ENCODE measurements at regions not wholly inside any gene's neighbourhood (a gene's known extent, or its start where the extent isn't known, plus 50 kb on each side); places are given as distances from the start of the nearest gene placed in this dataset.

DNA sequence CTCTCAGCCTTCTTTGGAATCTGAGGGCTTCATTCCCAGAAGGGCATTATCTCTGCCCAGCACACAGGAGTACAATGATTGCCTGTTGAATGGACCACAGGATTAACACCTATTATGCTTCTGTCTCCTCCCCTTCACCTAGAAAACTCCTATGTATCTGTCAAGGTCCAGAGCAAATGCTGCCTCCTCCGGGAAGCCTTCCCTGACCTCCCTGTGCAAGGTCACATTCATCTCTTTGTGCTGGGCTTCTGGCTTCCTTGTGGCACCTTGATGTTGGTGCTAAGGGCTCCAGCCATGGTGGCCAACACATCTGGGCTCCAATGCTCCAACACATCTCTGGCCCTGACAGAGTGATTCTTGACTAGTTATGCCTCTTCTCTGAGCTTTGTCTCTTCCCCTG lies 49.9 kb upstream of the ATP2B2 start:
- no peak for DNase-seq (ENCODE audit: low read depth)
- no peak for TF ChIP-seq CTCF (IDR thresholded peaks at IDR 0.05; ENCODE audit: low read length, missing control alignments)
- H3K4me3 ChIP-seq (replicated peaks; ENCODE audit: low read depth, low read length) = no peak overlapping the region

- no peak overlapping the region for H3K4me3 ChIP-seq (replicated peaks; ENCODE audit: low read depth, low read length)
- DNase-seq (ENCODE audit: low read depth) = no peak
- TF ChIP-seq CTCF (IDR thresholded peaks at IDR 0.05; ENCODE audit: low read length, missing control alignments) = no peak
These were observed 50.9 kb upstream of the ATP2B2 start for GRCh38 chr3:10556312-10556711.

- H3K4me3 ChIP-seq (replicated peaks; ENCODE audit: low read depth, low read length) = no peak overlapping the region
- no peak for DNase-seq (ENCODE audit: low read depth)
- TF ChIP-seq CTCF (IDR thresholded peaks at IDR 0.05; ENCODE audit: low read length, missing control alignments) = no peak
These were observed 51.9 kb upstream of the ATP2B2 start for GRCh38 chr3:10557250-10557649.

DNA sequence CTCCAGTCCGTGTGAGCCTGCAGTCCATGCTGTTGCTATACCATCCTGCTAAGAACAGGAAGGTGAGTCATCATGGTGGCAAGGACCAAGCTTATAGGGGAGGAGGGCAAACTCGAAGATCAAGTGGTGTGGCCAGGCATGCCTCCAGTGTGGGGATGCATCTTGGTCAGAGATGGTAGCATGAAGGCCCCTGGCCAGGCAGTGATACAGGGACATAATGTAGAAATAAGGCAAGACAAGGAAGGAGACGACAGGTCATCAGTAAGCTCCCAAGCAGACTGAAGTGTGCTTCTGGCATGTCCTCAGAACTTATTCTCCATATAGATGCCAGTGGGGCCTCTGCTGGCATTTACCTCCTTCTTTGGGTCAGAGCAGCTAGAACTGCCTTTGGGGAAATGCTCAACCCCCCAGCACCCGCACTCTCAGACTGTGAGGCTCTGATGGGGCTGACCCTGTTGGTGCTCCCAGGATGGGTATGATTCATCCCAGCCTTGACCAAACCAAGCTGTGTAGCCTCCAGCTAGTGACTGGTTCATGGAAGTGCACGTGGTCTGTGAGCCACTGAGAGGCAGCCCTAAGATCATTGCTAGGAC lies 52.5 kb upstream of the ATP2B2 start:
- no peak overlapping the region for H3K4me3 ChIP-seq (replicated peaks; ENCODE audit: low read depth, low read length)
- no peak for TF ChIP-seq CTCF (IDR thresholded peaks at IDR 0.05; ENCODE audit: low read length, missing control alignments)

GRCh38 chr3:10558736-10559135 lies 53.4 kb upstream of the ATP2B2 start:
- H3K4me3 ChIP-seq (replicated peaks; ENCODE audit: low read depth, low read length) = no peak overlapping the region
- TF ChIP-seq CTCF (IDR thresholded peaks at IDR 0.05; ENCODE audit: low read length, missing control alignments) = no peak
- DNase-seq (ENCODE audit: low read depth) = no peak

More for the DNA sequence above, 52.5 kb upstream of the ATP2B2 start:
- no peak for DNase-seq (ENCODE audit: low read depth)

GRCh38 chr3:10560060-10560861 lies 54.9 kb upstream of the ATP2B2 start:
- no peak for DNase-seq (ENCODE audit: low read depth)
- no peak for TF ChIP-seq CTCF (IDR thresholded peaks at IDR 0.05; ENCODE audit: low read length, missing control alignments)

More at GRCh38 chr3:10560060-10560861, 54.9 kb upstream of the ATP2B2 start:
- H3K4me3 ChIP-seq (replicated peaks; ENCODE audit: low read depth, low read length) = no peak overlapping the region

All from fibroblast of pulmonary artery (primary cell).